Fibroblast of lung (primary cell): ENCODE measurements at regions not wholly inside any gene's neighbourhood (a gene's known extent, or its start where the extent isn't known, plus 50 kb on each side); places are given as distances from the start of the nearest gene placed in this dataset.

Experiments used
- EZH2 ChIP-seq: IDR thresholded peaks from 2 replicates; pipeline ENCODE4 v1.5.1; 2012; ENCODE audit warnings: low read length, control low read depth, mild to moderate bottlenecking; ENCODE audit errors: missing control alignments
- TF ChIP-seq, protein P1 (sequence below), 2 donors: IDR thresholded peaks in 1 of 2; conservative IDR thresholded peaks in 1 of 2; 1 replicate in 1 of 2; 2 replicates in 1 of 2; pipeline ENCODE4 v1.5.1; 2011 to 2012; ENCODE audit warnings: low read length in 2 of 2, control low read depth in 1 of 2, inconsistent platforms in 1 of 2, low read depth in 1 of 2, mild to moderate bottlenecking in 1 of 2

- TF ChIP-seq EZH2, result no peak
- TF ChIP-seq, protein P1, sequence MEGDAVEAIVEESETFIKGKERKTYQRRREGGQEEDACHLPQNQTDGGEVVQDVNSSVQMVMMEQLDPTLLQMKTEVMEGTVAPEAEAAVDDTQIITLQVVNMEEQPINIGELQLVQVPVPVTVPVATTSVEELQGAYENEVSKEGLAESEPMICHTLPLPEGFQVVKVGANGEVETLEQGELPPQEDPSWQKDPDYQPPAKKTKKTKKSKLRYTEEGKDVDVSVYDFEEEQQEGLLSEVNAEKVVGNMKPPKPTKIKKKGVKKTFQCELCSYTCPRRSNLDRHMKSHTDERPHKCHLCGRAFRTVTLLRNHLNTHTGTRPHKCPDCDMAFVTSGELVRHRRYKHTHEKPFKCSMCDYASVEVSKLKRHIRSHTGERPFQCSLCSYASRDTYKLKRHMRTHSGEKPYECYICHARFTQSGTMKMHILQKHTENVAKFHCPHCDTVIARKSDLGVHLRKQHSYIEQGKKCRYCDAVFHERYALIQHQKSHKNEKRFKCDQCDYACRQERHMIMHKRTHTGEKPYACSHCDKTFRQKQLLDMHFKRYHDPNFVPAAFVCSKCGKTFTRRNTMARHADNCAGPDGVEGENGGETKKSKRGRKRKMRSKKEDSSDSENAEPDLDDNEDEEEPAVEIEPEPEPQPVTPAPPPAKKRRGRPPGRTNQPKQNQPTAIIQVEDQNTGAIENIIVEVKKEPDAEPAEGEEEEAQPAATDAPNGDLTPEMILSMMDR (conservative IDR thresholded peaks at IDR 0.05 in 1 of 2, IDR thresholded peaks at IDR 0.05 in 1 of 2; ENCODE audit: low read depth in 1 of 2, low read length in 2 of 2), result no peak
Observed at GRCh38 chr13:59404331-59404730, 759.4 kb downstream of the DIAPH3 start.
